HCT116 (cell line): ENCODE measurements at regions not wholly inside any gene's neighbourhood (a gene's known extent, or its start where the extent isn't known, plus 50 kb on each side); places are given as distances from the start of the nearest gene placed in this dataset.

Experiments used
- ATAC-seq: fragments of 200-7000 bp; cut with Tn5 transposase; 2 replicates; pipeline ENCODE4 v1.9.1; 2020; ENCODE audit warnings: mild to moderate bottlenecking, moderate library complexity
- BruUV-seq: library from RNA; stranded (reverse); fragments of 400-500 nt; replicated peaks from 2 replicates; lab custom pipeline; 2021; lab: Mats Ljungman, UMichigan
- CTCF ChIA-PET: fragments of 300-600 bp; sonication (Branson Sonifier 250); formaldehyde crosslinking; loops from one replicate; lab custom pipeline; 2021; ENCODE audit warnings: antibody characterized with exemption; lab: Charles Lee
- POLR2A ChIA-PET: fragments of 300-600, 350-600 bp; sonication (Branson Sonifier 250); formaldehyde crosslinking; loops from one replicate; lab custom pipeline; 2021; ENCODE audit warnings: antibody characterized with exemption; lab: Charles Lee
- RAD21 ChIA-PET, 2 experiments: fragments of 300-600 bp; sonication (Branson Sonifier 250); formaldehyde crosslinking; loops; one replicate each; lab custom pipeline; 2023; ENCODE audit warnings: low total read pairs in 2 of 2; ENCODE audit not compliant: uncharacterized antibody in 2 of 2, unreplicated experiment in 2 of 2, low non-redundant PET in 1 of 2; lab: Charles Lee
- DNase-seq: peaks from one replicate; pipeline ENCODE4 v3.0.0-alpha.2; 2010; ENCODE audit warnings: low read depth, low spot score
- H2AFZ ChIP-seq: fragments of 200-600 bp; shearing (Covaris generic), sonication (generic); 2 replicates; pipeline ENCODE4 v1.6.1; 2017; ENCODE audit warnings: low read depth, mixed run types, mixed read lengths, antibody characterized with exemption, low read length; ENCODE audit not compliant: poor library complexity, severe bottlenecking
- H3K27ac ChIP-seq: 2 replicates; pipeline ENCODE4 v1.5.1; 2012; ENCODE audit warnings: low read depth, low read length
- H3K27me3 ChIP-seq: fragments of 200-600 bp; sonication (generic); 2 replicates; pipeline ENCODE4 v1.6.1; 2016; ENCODE audit warnings: mixed run types, low read length, mixed read lengths; ENCODE audit not compliant: insufficient read depth
- H3K36me3 ChIP-seq, 2 experiments: fragments of 200-500 bp in 1 of 2; fragments of 200-600 bp in 1 of 2; sonication (Bioruptor generic) in 1 of 2; sonication (generic) in 1 of 2; 2 replicates each; pipeline versions ENCODE4 v1.5.1 to v1.6.1; 2014 to 2016; ENCODE audit warnings: low read length in 2 of 2, inconsistent platforms in 1 of 2, mixed read lengths in 1 of 2, mixed run types in 1 of 2; ENCODE audit not compliant: insufficient read depth in 2 of 2, control insufficient read depth in 1 of 2
- H3K4me1 ChIP-seq, 2 experiments: fragments of 200-600 bp in 1 of 2; sonication (generic) in 1 of 2; 2 replicates each; pipeline versions ENCODE4 v1.5.1 to v1.6.1; 2012 to 2017; ENCODE audit warnings: low read length in 2 of 2, inconsistent platforms in 1 of 2, mild to moderate bottlenecking in 1 of 2, mixed read lengths in 1 of 2, mixed run types in 1 of 2, moderate library complexity in 1 of 2; ENCODE audit not compliant: insufficient read depth in 2 of 2, control insufficient read depth in 1 of 2
- H3K4me2 ChIP-seq: fragments of 200-600 bp; sonication (generic); 2 replicates; pipeline ENCODE4 v1.6.1; 2017; ENCODE audit warnings: mixed run types, low read length, mixed read lengths
- H3K4me3 ChIP-seq, 2 experiments: fragments of 200-600 bp in 1 of 2; sonication (generic) in 1 of 2; replicated peaks in 1 of 2; 2 replicates each; pipeline ENCODE4 v1.5.1; 2011 to 2016; ENCODE audit warnings: low read length in 2 of 2, control low read depth in 1 of 2, low read depth in 1 of 2, mild to moderate bottlenecking in 1 of 2, mixed read lengths in 1 of 2, mixed run types in 1 of 2
- H3K79me2 ChIP-seq: fragments of 200-600 bp; sonication (generic); 2 replicates; pipeline ENCODE4 v1.6.1; 2017; ENCODE audit warnings: mild to moderate bottlenecking, mixed run types, low read length, moderate library complexity, mixed read lengths; ENCODE audit not compliant: insufficient read depth
- H3K9ac ChIP-seq: fragments of 200-600 bp; sonication (generic); 2 replicates; pipeline ENCODE4 v1.6.1; 2016; ENCODE audit warnings: low read length, mixed read lengths
- H3K9me2 ChIP-seq: fragments of 200-600 bp; sonication (generic), shearing (Covaris generic); 2 replicates; pipeline ENCODE4 v1.6.1; 2017; ENCODE audit warnings: mixed run types, mild to moderate bottlenecking, moderate library complexity; ENCODE audit not compliant: insufficient read depth
- H3K9me3 ChIP-seq, 2 experiments: fragments of 200-500 bp in 1 of 2; fragments of 200-600 bp in 1 of 2; sonication (Bioruptor generic) in 1 of 2; sonication (generic) in 1 of 2; 2 replicates each; pipeline ENCODE4 v1.6.1; 2014 to 2017; ENCODE audit warnings: low read length in 2 of 2, mixed read lengths in 2 of 2, inconsistent platforms in 1 of 2, low read depth in 1 of 2, mild to moderate bottlenecking in 1 of 2, mixed run types in 1 of 2, moderate library complexity in 1 of 2; ENCODE audit not compliant: control insufficient read depth in 1 of 2, insufficient read depth in 1 of 2
- H4K20me1 ChIP-seq: fragments of 200-600 bp; sonication (generic), shearing (Covaris generic); 2 replicates; pipeline ENCODE4 v1.6.1; 2017; ENCODE audit warnings: mixed run types, mild to moderate bottlenecking, moderate library complexity; ENCODE audit not compliant: insufficient read depth
- ELF1 ChIP-seq: IDR thresholded peaks from 2 replicates; pipeline ENCODE4 v1.6.1; 2012; ENCODE audit warnings: low read depth, borderline replicate concordance
- EZH2 ChIP-seq: fragments of 200-600 bp; sonication (generic); IDR thresholded peaks from 2 replicates; pipeline ENCODE4 v1.6.1; 2017; ENCODE audit warnings: antibody characterized with exemption, mixed run types
- JUND ChIP-seq: IDR thresholded peaks from 2 replicates; pipeline ENCODE4 v1.6.1; 2012
- POLR2AphosphoS5 ChIP-seq: IDR thresholded peaks from 2 replicates; pipeline ENCODE4 v1.6.1; 2011; ENCODE audit warnings: mild to moderate bottlenecking, low read depth, low read length, moderate library complexity
- intact Hi-C: fragments of 100-400 bp; cut with micrococcal nuclease; formaldehyde crosslinking; loops from 2 replicates; pipeline ENCODE4 v1.10.0; 2022
- TF ChIP-seq, protein P1 (sequence below): IDR thresholded peaks from 2 replicates; pipeline ENCODE4 v1.6.1; 2012; ENCODE audit warnings: low read depth

DNA sequence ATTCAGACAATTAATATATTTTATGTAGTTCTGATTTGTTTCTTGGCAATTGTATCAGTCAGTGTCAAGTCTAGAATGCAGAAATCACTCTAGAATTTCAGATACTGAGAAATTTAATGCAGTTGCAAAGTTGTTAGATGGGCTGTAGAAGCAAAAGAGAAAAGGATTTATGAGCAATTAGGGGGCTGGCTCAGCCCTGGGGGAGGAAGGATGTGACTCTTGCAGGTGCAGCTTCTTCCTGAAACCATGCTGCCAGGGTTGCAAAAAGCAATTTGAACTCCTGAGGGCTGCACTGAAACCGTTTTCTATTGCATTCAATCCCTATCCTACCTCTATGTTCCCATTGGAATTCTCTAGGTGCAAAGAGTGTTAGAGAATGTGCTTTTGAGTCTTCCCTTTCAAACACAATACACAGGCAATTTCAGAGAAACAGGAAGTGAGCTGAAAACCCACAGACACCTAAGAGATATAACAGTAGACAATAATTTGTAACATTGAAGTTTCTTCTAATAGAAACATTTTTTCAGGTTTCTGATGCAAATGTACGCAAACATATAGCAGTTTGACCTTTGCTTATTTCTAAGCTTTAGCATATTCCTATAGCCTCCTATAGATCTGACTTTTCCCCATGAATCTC is 814.7 kb upstream of the ATXN8OS start (continued):
- TF ChIP-seq, protein P1, sequence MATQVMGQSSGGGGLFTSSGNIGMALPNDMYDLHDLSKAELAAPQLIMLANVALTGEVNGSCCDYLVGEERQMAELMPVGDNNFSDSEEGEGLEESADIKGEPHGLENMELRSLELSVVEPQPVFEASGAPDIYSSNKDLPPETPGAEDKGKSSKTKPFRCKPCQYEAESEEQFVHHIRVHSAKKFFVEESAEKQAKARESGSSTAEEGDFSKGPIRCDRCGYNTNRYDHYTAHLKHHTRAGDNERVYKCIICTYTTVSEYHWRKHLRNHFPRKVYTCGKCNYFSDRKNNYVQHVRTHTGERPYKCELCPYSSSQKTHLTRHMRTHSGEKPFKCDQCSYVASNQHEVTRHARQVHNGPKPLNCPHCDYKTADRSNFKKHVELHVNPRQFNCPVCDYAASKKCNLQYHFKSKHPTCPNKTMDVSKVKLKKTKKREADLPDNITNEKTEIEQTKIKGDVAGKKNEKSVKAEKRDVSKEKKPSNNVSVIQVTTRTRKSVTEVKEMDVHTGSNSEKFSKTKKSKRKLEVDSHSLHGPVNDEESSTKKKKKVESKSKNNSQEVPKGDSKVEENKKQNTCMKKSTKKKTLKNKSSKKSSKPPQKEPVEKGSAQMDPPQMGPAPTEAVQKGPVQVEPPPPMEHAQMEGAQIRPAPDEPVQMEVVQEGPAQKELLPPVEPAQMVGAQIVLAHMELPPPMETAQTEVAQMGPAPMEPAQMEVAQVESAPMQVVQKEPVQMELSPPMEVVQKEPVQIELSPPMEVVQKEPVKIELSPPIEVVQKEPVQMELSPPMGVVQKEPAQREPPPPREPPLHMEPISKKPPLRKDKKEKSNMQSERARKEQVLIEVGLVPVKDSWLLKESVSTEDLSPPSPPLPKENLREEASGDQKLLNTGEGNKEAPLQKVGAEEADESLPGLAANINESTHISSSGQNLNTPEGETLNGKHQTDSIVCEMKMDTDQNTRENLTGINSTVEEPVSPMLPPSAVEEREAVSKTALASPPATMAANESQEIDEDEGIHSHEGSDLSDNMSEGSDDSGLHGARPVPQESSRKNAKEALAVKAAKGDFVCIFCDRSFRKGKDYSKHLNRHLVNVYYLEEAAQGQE, result no peak
- TF ChIP-seq EZH2 (no peak), ELF1 (no peak), JUND (no peak), POLR2AphosphoS5 (no peak)

DNA sequence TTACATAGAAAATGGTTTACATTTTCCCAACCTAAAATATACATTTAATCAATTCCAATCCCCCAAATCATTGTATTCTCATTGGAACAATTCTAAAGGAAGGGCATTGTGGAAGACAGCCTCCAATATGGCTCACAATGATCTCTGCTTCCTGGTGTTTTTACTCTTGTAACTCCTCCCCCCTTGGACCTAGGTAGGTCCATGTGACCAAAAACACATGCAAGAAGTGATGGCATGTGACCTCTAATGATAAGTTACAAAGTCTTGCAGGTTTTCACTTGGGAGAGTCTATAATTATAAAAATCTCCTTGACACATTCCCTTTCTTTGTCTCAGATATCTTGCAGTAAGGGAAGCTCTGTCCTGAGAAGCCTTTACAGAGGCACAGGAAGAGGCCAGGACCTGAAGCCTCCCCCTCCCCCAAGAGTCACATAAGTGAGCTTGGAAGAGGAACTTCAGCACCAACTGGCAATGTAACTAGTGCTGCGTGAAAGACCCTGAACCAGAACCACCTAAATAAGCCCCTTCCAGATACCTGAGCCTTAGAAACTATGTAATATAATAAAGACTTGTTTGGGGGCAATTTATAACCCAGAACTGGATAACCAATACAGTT is 816.2 kb upstream of the ATXN8OS start:
- TF ChIP-seq, protein P1, result no peak
- intact Hi-C loops, result no loop called here
- Histone ChIP-seq H3K27me3 (no peaks in the 10 kb centered on the region), H3K79me2 (no peaks in the 10 kb centered on the region), H4K20me1 (no peaks in the 10 kb centered on the region), H3K9ac (no peak overlapping the region), H3K9me3 (no peaks in the 10 kb centered on the region; a peak in 1 of 4 replicates), H3K9me2 (no peaks in the 10 kb centered on the region), H3K4me1 (no peaks in the 10 kb centered on the region), H3K4me2 (no peak overlapping the region), H3K36me3 (no peaks in the 10 kb centered on the region), H3K27ac (no peak overlapping the region), H3K4me3 (no peak overlapping the region), H2AFZ (no peak overlapping the region)
- RAD21 ChIA-PET, result no interaction called here
- no peak for ATAC-seq
- CTCF ChIA-PET, result no interaction called here
- no TSS peak for BruUV-seq
- POLR2A ChIA-PET, result no interaction called here
- no peak for DNase-seq
